Sigmoid colon (tissue), 4 donors: ENCODE measurements at regions not wholly inside any gene's neighbourhood (a gene's known extent, or its start where the extent isn't known, plus 50 kb on each side); places are given as distances from the start of the nearest gene placed in this dataset.

Experiments
- POLR2AphosphoS5 ChIP-seq, 4 donors: sonication (generic); formaldehyde crosslinking; IDR thresholded peaks; one replicate each; pipeline ENCODE4 v1.6.1; 2017; ENCODE audit warnings: antibody characterized with exemption in 4 of 4
- TF ChIP-seq, protein P1 (sequence below), 4 experiments: fragments of 450-650 bp in 3 of 4; fragments of 200-600 bp in 1 of 4; IDR thresholded peaks; one replicate each; pipeline ENCODE4 v1.5.1; 2016 to 2019; ENCODE audit warnings: antibody characterized with exemption in 4 of 4, mild to moderate bottlenecking in 3 of 4, moderate library complexity in 2 of 4

- TF ChIP-seq, protein P1, sequence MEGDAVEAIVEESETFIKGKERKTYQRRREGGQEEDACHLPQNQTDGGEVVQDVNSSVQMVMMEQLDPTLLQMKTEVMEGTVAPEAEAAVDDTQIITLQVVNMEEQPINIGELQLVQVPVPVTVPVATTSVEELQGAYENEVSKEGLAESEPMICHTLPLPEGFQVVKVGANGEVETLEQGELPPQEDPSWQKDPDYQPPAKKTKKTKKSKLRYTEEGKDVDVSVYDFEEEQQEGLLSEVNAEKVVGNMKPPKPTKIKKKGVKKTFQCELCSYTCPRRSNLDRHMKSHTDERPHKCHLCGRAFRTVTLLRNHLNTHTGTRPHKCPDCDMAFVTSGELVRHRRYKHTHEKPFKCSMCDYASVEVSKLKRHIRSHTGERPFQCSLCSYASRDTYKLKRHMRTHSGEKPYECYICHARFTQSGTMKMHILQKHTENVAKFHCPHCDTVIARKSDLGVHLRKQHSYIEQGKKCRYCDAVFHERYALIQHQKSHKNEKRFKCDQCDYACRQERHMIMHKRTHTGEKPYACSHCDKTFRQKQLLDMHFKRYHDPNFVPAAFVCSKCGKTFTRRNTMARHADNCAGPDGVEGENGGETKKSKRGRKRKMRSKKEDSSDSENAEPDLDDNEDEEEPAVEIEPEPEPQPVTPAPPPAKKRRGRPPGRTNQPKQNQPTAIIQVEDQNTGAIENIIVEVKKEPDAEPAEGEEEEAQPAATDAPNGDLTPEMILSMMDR (IDR thresholded peaks at IDR 0.05), result no peak
- no peak for TF ChIP-seq POLR2AphosphoS5 (IDR thresholded peaks at IDR 0.05)
Measured at GRCh38 chr9:2324742-2325141, 296.8 kb upstream of the VLDLR start.
